ENCODE measurements at regions not wholly inside any gene's neighbourhood (a gene's known extent, or its start where the extent isn't known, plus 50 kb on each side); places are given as distances from the start of the nearest gene placed in this dataset.
"Not testable (repeated sequence)": the region's sequence is repeated elsewhere in the genome, so short reads cannot be mapped to it uniquely, and the experiment has no call there.

- Histone ChIP-seq H3K4me2 (ENCODE audit: extremely low read depth, insufficient read depth, low read length) (no peak overlapping the region), H3K27ac (ENCODE audit: insufficient read depth, low read length) (no peak overlapping the region), H3K79me2 (ENCODE audit: control insufficient read depth, insufficient read depth, low read length) (no peaks in the 10 kb centered on the region), H3K4me1 (ENCODE audit: control insufficient read depth, extremely low read depth, insufficient read depth, low read length) (no peaks in the 10 kb centered on the region), H3K27me3 (ENCODE audit: control insufficient read depth, insufficient read depth, low read length) (no peaks in the 10 kb centered on the region), H3K9me3 (ENCODE audit: control insufficient read depth, insufficient read depth, low read depth, low read length) (no peaks in the 10 kb centered on the region), H3K4me3 (replicated peaks in 1 of 4; ENCODE audit: control extremely low read depth in 1 of 4, insufficient read depth in 1 of 4, low read depth in 3 of 4, low read length in 4 of 4) (no peak overlapping the region), H2AFZ (ENCODE audit: low read length) (no peak overlapping the region), H3K36me3 (ENCODE audit: control insufficient read depth, insufficient read depth, low read length) (no peaks in the 10 kb centered on the region), H4K20me1 (ENCODE audit: control insufficient read depth, extremely low read depth, insufficient read depth, low read length) (no peaks in the 10 kb centered on the region), H3K9ac (ENCODE audit: insufficient read depth, low read length) (no peak overlapping the region)
- DNase-seq (ENCODE audit: low read depth in 2 of 2), result no peak
- TF ChIP-seq CTCF (conservative IDR thresholded peaks at IDR 0.05 in 1 of 2, IDR thresholded peaks at IDR 0.05 in 1 of 2; ENCODE audit: low read depth in 1 of 2, low read length in 2 of 2), result no peak
Measured at GRCh38 chr11:116678887-116679286, 93.9 kb downstream of the BUD13 start.

GRCh38 chr11:116667318-116667717 lies 105.5 kb downstream of the BUD13 start:
- H4K20me1 ChIP-seq (ENCODE audit: control insufficient read depth, extremely low read depth, insufficient read depth, low read length); H3K27ac ChIP-seq (ENCODE audit: insufficient read depth, low read length); H3K36me3 ChIP-seq (ENCODE audit: control insufficient read depth, insufficient read depth, low read length); H3K27me3 ChIP-seq (ENCODE audit: control insufficient read depth, insufficient read depth, low read length); H3K4me2 ChIP-seq (ENCODE audit: extremely low read depth, insufficient read depth, low read length); H3K79me2 ChIP-seq (ENCODE audit: control insufficient read depth, insufficient read depth, low read length); H3K4me3 ChIP-seq (replicated peaks in 1 of 4; ENCODE audit: control extremely low read depth in 1 of 4, insufficient read depth in 1 of 4, low read depth in 3 of 4, low read length in 4 of 4); H3K9ac ChIP-seq (ENCODE audit: insufficient read depth, low read length); DNase-seq (ENCODE audit: low read depth in 2 of 2); H3K9me3 ChIP-seq (ENCODE audit: control insufficient read depth, insufficient read depth, low read depth, low read length); H3K4me1 ChIP-seq (ENCODE audit: control insufficient read depth, extremely low read depth, insufficient read depth, low read length); H2AFZ ChIP-seq (ENCODE audit: low read length): not testable (repeated sequence)

- H3K9ac ChIP-seq (ENCODE audit: insufficient read depth, low read length); H3K9me3 ChIP-seq (ENCODE audit: control insufficient read depth, insufficient read depth, low read depth, low read length); H3K4me2 ChIP-seq (ENCODE audit: extremely low read depth, insufficient read depth, low read length); H3K4me3 ChIP-seq (replicated peaks in 1 of 4; ENCODE audit: control extremely low read depth in 1 of 4, insufficient read depth in 1 of 4, low read depth in 3 of 4, low read length in 4 of 4); H4K20me1 ChIP-seq (ENCODE audit: control insufficient read depth, extremely low read depth, insufficient read depth, low read length); H3K27me3 ChIP-seq (ENCODE audit: control insufficient read depth, insufficient read depth, low read length); H2AFZ ChIP-seq (ENCODE audit: low read length); H3K27ac ChIP-seq (ENCODE audit: insufficient read depth, low read length); H3K36me3 ChIP-seq (ENCODE audit: control insufficient read depth, insufficient read depth, low read length); H3K79me2 ChIP-seq (ENCODE audit: control insufficient read depth, insufficient read depth, low read length); DNase-seq (ENCODE audit: low read depth in 2 of 2); H3K4me1 ChIP-seq (ENCODE audit: control insufficient read depth, extremely low read depth, insufficient read depth, low read length): not testable (repeated sequence)
Measured at GRCh38 chr11:116666673-116667249, 106.0 kb downstream of the BUD13 start.

- no peaks in the 10 kb centered on the region for H3K36me3 ChIP-seq (ENCODE audit: control insufficient read depth, insufficient read depth, low read length)
Measured at GRCh38 chr11:116665523-116665922, 107.3 kb downstream of the BUD13 start.

More at GRCh38 chr11:116665523-116665922, 107.3 kb downstream of the BUD13 start:
- Histone ChIP-seq H3K9me3 (ENCODE audit: control insufficient read depth, insufficient read depth, low read depth, low read length) (no peaks in the 10 kb centered on the region), H2AFZ (ENCODE audit: low read length) (no peak overlapping the region), H3K27me3 (ENCODE audit: control insufficient read depth, insufficient read depth, low read length) (no peaks in the 10 kb centered on the region), H3K4me2 (ENCODE audit: extremely low read depth, insufficient read depth, low read length) (no peak overlapping the region), H3K9ac (ENCODE audit: insufficient read depth, low read length) (no peak overlapping the region), H3K27ac (ENCODE audit: insufficient read depth, low read length) (no peak overlapping the region), H3K4me1 (ENCODE audit: control insufficient read depth, extremely low read depth, insufficient read depth, low read length) (no peaks in the 10 kb centered on the region), H3K79me2 (ENCODE audit: control insufficient read depth, insufficient read depth, low read length) (no peaks in the 10 kb centered on the region), H4K20me1 (ENCODE audit: control insufficient read depth, extremely low read depth, insufficient read depth, low read length) (no peaks in the 10 kb centered on the region), H3K4me3 (replicated peaks in 1 of 4; ENCODE audit: control extremely low read depth in 1 of 4, insufficient read depth in 1 of 4, low read depth in 3 of 4, low read length in 4 of 4) (no peak overlapping the region)
- TF ChIP-seq EZH2 (IDR thresholded peaks at IDR 0.05; ENCODE audit: low read length, missing control alignments) (no peak), CTCF (conservative IDR thresholded peaks at IDR 0.05 in 1 of 2, IDR thresholded peaks at IDR 0.05 in 1 of 2; ENCODE audit: low read depth in 1 of 2, low read length in 2 of 2) (no peak)
- no peak for DNase-seq (ENCODE audit: low read depth in 2 of 2)
